Endothelial cell of umbilical vein (primary cell): ENCODE measurements at regions not wholly inside any gene's neighbourhood (a gene's known extent, or its start where the extent isn't known, plus 50 kb on each side); places are given as distances from the start of the nearest gene placed in this dataset.
"Not testable (repeated sequence)": the region's sequence is repeated elsewhere in the genome, so short reads cannot be mapped to it uniquely, and the experiment has no call there.

Experiments used
- EZH2 ChIP-seq: IDR thresholded peaks from 2 replicates; pipeline ENCODE4 v1.6.1; 2012; ENCODE audit warnings: borderline replicate concordance, low read depth, mild to moderate bottlenecking, moderate library complexity, low read length, inconsistent platforms; ENCODE audit not compliant: severe bottlenecking
- FOS ChIP-seq: IDR thresholded peaks from 2 replicates; pipeline ENCODE4 v1.6.1; 2011; ENCODE audit warnings: mild to moderate bottlenecking, low read length, moderate library complexity, borderline replicate concordance; ENCODE audit not compliant: insufficient read depth
- GATA2 ChIP-seq: IDR thresholded peaks from 2 replicates; pipeline ENCODE4 v1.7.0; 2011; ENCODE audit warnings: low read depth, mild to moderate bottlenecking, moderate library complexity, mixed read lengths, low read length; ENCODE audit not compliant: insufficient read length, insufficient read depth
- MYC ChIP-seq: IDR thresholded peaks from one replicate; pipeline ENCODE4 v1.6.1; 2011; ENCODE audit warnings: mild to moderate bottlenecking, low read depth, low read length
- POLR2A ChIP-seq: IDR thresholded peaks from 2 replicates; pipeline ENCODE4 v1.6.1; 2012; ENCODE audit warnings: low read depth, mild to moderate bottlenecking, control low read depth, low read length
- POLR2AphosphoS5 ChIP-seq: IDR thresholded peaks from 2 replicates; pipeline ENCODE4 v1.6.1; 2012; ENCODE audit warnings: low read depth, mild to moderate bottlenecking, control low read depth, low read length, moderate library complexity; ENCODE audit not compliant: insufficient read depth
- TF ChIP-seq, protein P1 (sequence below), 2 donors: IDR thresholded peaks; 1 replicate in 1 of 2; 2 replicates in 1 of 2; pipeline ENCODE4 v1.5.1; 2011; ENCODE audit warnings: low read length in 2 of 2, mild to moderate bottlenecking in 2 of 2, moderate library complexity in 2 of 2, control low read depth in 1 of 2, inconsistent platforms in 1 of 2, low read depth in 1 of 2; ENCODE audit not compliant: insufficient read depth in 1 of 2; ENCODE audit errors: extremely low read depth in 1 of 2

DNA sequence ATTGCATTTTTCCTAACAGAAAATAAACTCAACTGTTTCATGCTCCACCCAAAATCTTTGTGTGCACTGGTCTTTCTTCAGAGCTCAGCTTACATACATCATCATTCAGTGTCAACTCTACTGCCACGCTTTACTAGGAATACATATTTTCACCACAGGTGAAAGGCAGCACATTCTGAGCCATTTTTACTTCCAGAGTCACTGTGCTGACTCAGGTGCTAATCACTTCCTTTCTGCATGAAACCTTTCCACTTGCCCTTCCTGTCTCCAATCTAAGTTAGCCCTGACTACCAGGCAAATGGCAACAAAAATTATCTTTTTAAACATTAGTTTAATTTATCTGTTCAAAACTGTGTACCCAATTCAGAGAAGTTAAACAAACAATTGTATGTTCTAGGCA is 1041.0 kb downstream of the PRIM2 start:
- TF ChIP-seq, protein P1, sequence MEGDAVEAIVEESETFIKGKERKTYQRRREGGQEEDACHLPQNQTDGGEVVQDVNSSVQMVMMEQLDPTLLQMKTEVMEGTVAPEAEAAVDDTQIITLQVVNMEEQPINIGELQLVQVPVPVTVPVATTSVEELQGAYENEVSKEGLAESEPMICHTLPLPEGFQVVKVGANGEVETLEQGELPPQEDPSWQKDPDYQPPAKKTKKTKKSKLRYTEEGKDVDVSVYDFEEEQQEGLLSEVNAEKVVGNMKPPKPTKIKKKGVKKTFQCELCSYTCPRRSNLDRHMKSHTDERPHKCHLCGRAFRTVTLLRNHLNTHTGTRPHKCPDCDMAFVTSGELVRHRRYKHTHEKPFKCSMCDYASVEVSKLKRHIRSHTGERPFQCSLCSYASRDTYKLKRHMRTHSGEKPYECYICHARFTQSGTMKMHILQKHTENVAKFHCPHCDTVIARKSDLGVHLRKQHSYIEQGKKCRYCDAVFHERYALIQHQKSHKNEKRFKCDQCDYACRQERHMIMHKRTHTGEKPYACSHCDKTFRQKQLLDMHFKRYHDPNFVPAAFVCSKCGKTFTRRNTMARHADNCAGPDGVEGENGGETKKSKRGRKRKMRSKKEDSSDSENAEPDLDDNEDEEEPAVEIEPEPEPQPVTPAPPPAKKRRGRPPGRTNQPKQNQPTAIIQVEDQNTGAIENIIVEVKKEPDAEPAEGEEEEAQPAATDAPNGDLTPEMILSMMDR (IDR thresholded peaks at IDR 0.05; ENCODE audit: extremely low read depth in 1 of 2, insufficient read depth in 1 of 2, low read depth in 1 of 2, low read length in 2 of 2): not testable (repeated sequence)
- not testable (repeated sequence) for TF ChIP-seq POLR2AphosphoS5, POLR2A, EZH2, FOS, MYC, GATA2
